H1 (cell line): ENCODE measurements at regions not wholly inside any gene's neighbourhood (a gene's known extent, or its start where the extent isn't known, plus 50 kb on each side); places are given as distances from the start of the nearest gene placed in this dataset.
"Not testable (repeated sequence)": the region's sequence is repeated elsewhere in the genome, so short reads cannot be mapped to it uniquely, and the experiment has no call there.

Source experiments
- CTCF ChIA-PET: fragments of 300-600 bp; sonication (Branson Sonifier 250); formaldehyde crosslinking; loops from one replicate; lab custom pipeline; 2021; ENCODE audit not compliant: partially characterized antibody; lab: Charles Lee
- POLR2A ChIA-PET: fragments of 300-600 bp; sonication (Branson Sonifier 250); formaldehyde crosslinking; loops from one replicate; lab custom pipeline; 2021; ENCODE audit warnings: inconsistent platforms; ENCODE audit not compliant: partially characterized antibody; lab: Charles Lee
- DNase-seq, 2 experiments: peaks; one replicate each; pipeline versions ENCODE4 v3.0.0 to v3.0.0-alpha.2; 2010 to 2022; ENCODE audit warnings: low spot score in 2 of 2, low read depth in 1 of 2, mixed read lengths in 1 of 2
- FAIRE-seq: peaks from 2 replicates; lab custom pipeline; 2011; peaks lifted over from hg19 to GRCh38; lab: Jason Lieb, UNC
- H2AFZ ChIP-seq: 2 replicates; pipeline ENCODE4 v1.8.1; 2012; ENCODE audit warnings: low read length, inconsistent platforms
- H2AK5ac ChIP-seq: 2 replicates; pipeline ENCODE4 v1.6.1; 2013; ENCODE audit warnings: low read depth, low read length
- H2BK120ac ChIP-seq: replicated peaks from 2 replicates; pipeline ENCODE3; 2013; ENCODE audit warnings: low read depth, low read length, inconsistent platforms
- H2BK12ac ChIP-seq: 2 replicates; pipeline ENCODE4 v1.6.1; 2013; ENCODE audit warnings: low read depth, low read length
- H2BK15ac ChIP-seq: 2 replicates; pipeline ENCODE4 v1.6.1; 2013; ENCODE audit warnings: low read length
- H2BK20ac ChIP-seq: 2 replicates; pipeline ENCODE4 v1.6.1; 2013; ENCODE audit warnings: low read length
- H2BK5ac ChIP-seq: 2 replicates; pipeline ENCODE4 v1.6.1; 2013; ENCODE audit warnings: low read depth, low read length
- H3K14ac ChIP-seq: 2 replicates; pipeline ENCODE4 v1.6.1; 2013; ENCODE audit warnings: inconsistent platforms; ENCODE audit not compliant: insufficient read length
- H3K18ac ChIP-seq: 2 replicates; pipeline ENCODE4 v1.6.1; 2013; ENCODE audit warnings: low read length; ENCODE audit errors: extremely low read depth
- H3K23ac ChIP-seq: 2 replicates; pipeline ENCODE4 v1.6.1; 2013; ENCODE audit warnings: inconsistent platforms; ENCODE audit not compliant: insufficient read length
- H3K23me2 ChIP-seq: 2 replicates; pipeline ENCODE4 v1.6.1; 2013; ENCODE audit warnings: low read depth, low read length
- H3K27ac ChIP-seq: 2 replicates; pipeline ENCODE4 v1.6.1; 2011; ENCODE audit warnings: low read depth, low read length, inconsistent platforms
- H3K27me3 ChIP-seq, 4 experiments: replicated peaks in 1 of 4; 1 replicate in 1 of 4; 2 replicates in 3 of 4; pipeline versions ENCODE4 v1.6.1 to v1.8.1; 2011 to 2013; ENCODE audit warnings: low read length in 3 of 4, mild to moderate bottlenecking in 3 of 4, inconsistent platforms in 2 of 4, mixed read lengths in 2 of 4, moderate library complexity in 1 of 4; ENCODE audit not compliant: control insufficient read depth in 3 of 4, insufficient read depth in 3 of 4; ENCODE audit errors: extremely low read depth in 1 of 4
- H3K36me3 ChIP-seq, 4 experiments: 2 replicates each; pipeline versions ENCODE4 v1.6.1 to v1.8.1; 2011 to 2013; ENCODE audit warnings: mild to moderate bottlenecking in 4 of 4, low read length in 3 of 4, moderate library complexity in 2 of 4, control low read depth in 1 of 4, inconsistent platforms in 1 of 4; ENCODE audit not compliant: insufficient read depth in 4 of 4, control insufficient read depth in 2 of 4
- H3K4ac ChIP-seq: replicated peaks from 2 replicates; pipeline ENCODE3; 2013; ENCODE audit warnings: low read length, low read depth, mixed read lengths, inconsistent platforms; ENCODE audit not compliant: insufficient read length
- H3K4me1 ChIP-seq, 4 experiments: replicated peaks in 1 of 4; 1 replicate in 1 of 4; 2 replicates in 3 of 4; pipeline versions ENCODE4 v1.6.1 to v1.8.1; 2011 to 2013; ENCODE audit warnings: low read length in 3 of 4, inconsistent platforms in 2 of 4, mixed read lengths in 1 of 4; ENCODE audit not compliant: insufficient read depth in 4 of 4, control insufficient read depth in 3 of 4
- H3K4me2 ChIP-seq, 2 experiments: 2 replicates each; pipeline versions ENCODE4 v1.6.1 to v1.8.1; 2011 to 2013; ENCODE audit warnings: low read depth in 2 of 2, low read length in 2 of 2, control low read depth in 1 of 2, inconsistent platforms in 1 of 2, mild to moderate bottlenecking in 1 of 2; ENCODE audit not compliant: insufficient read depth in 1 of 2
- H3K4me3 ChIP-seq, 4 experiments: fragments of 200-600, 300-600 bp in 1 of 4; sonication (generic), shearing (Covaris generic), sonication (Bioruptor Twin) in 1 of 4; 2 replicates each; pipeline versions ENCODE4 v1.5.1 to v1.8.1; 2011 to 2016; ENCODE audit warnings: low read length in 4 of 4, low read depth in 3 of 4, control low read depth in 2 of 4, inconsistent platforms in 2 of 4, mild to moderate bottlenecking in 2 of 4, mixed read lengths in 1 of 4, moderate library complexity in 1 of 4; ENCODE audit not compliant: insufficient read depth in 2 of 4; ENCODE audit errors: extremely low read depth in 1 of 4
- H3K56ac ChIP-seq: replicated peaks from 2 replicates; pipeline ENCODE3; 2013; ENCODE audit warnings: low read depth, mild to moderate bottlenecking, mixed read lengths, low read length, inconsistent platforms; ENCODE audit not compliant: insufficient read length
- H3K79me1 ChIP-seq: 2 replicates; pipeline ENCODE4 v1.6.1; 2013; ENCODE audit warnings: low read depth, low read length, control low read depth
- H3K79me2 ChIP-seq, 2 experiments: 2 replicates each; pipeline versions ENCODE4 v1.6.1 to v1.8.1; 2012 to 2013; ENCODE audit warnings: low read length in 2 of 2, mild to moderate bottlenecking in 2 of 2, inconsistent platforms in 1 of 2; ENCODE audit not compliant: insufficient read depth in 2 of 2, control insufficient read depth in 1 of 2
- H3K9ac ChIP-seq, 4 experiments: replicated peaks in 1 of 4; 1 replicate in 1 of 4; 2 replicates in 3 of 4; pipeline versions ENCODE4 v1.6.1 to v1.8.1; 2011 to 2013; ENCODE audit warnings: low read depth in 3 of 4, low read length in 3 of 4, control low read depth in 2 of 4, mild to moderate bottlenecking in 2 of 4, moderate library complexity in 2 of 4, inconsistent platforms in 1 of 4; ENCODE audit errors: extremely low read depth in 1 of 4
- H3K9me3 ChIP-seq, 2 experiments: 2 replicates each; pipeline versions ENCODE4 v1.6.1 to v1.8.1; 2012 to 2013; ENCODE audit warnings: mild to moderate bottlenecking in 2 of 2, moderate library complexity in 2 of 2, control low read depth in 1 of 2, inconsistent platforms in 1 of 2, low read depth in 1 of 2, low read length in 1 of 2, mixed read lengths in 1 of 2; ENCODE audit not compliant: insufficient read depth in 2 of 2
- H4K20me1 ChIP-seq, 2 experiments: replicated peaks in 1 of 2; 2 replicates each; pipeline versions ENCODE3 to v1.8.1; 2011 to 2013; ENCODE audit warnings: inconsistent platforms in 2 of 2, low read length in 2 of 2, mild to moderate bottlenecking in 1 of 2; ENCODE audit not compliant: insufficient read depth in 2 of 2, control insufficient read depth in 1 of 2
- H4K5ac ChIP-seq: 2 replicates; pipeline ENCODE4 v1.6.1; 2013; ENCODE audit warnings: low read length, low read depth, mixed read lengths, inconsistent platforms; ENCODE audit not compliant: insufficient read length
- H4K8ac ChIP-seq: 2 replicates; pipeline ENCODE4 v1.8.0; 2013; ENCODE audit warnings: mild to moderate bottlenecking, moderate library complexity, low read length, inconsistent platforms; ENCODE audit not compliant: insufficient read depth; ENCODE audit errors: extremely low read depth
- H4K91ac ChIP-seq: replicated peaks from 2 replicates; pipeline ENCODE3; 2013; ENCODE audit warnings: low read length, mixed read lengths, inconsistent platforms; ENCODE audit not compliant: insufficient read length
- WGBS, 2 experiments: shearing (Covaris generic) in 1 of 2; methylation state at CpG; one replicate each; pipeline versions ENCODE4 v1.1.6 to v1.1.7; 2013 to 2015; ENCODE audit warnings: low lambda C conversion rate in 2 of 2, mixed read lengths in 2 of 2, inconsistent platforms in 1 of 2, low coverage in 1 of 2, missing lambda C conversion rate in 1 of 2; ENCODE audit not compliant: insufficient replicate concordance in 2 of 2, insufficient coverage in 1 of 2, insufficient read length in 1 of 2; ENCODE audit errors: extremely low coverage in 1 of 2, missing lambda C conversion rate in 1 of 2; 5-methylcytosine and 5-hydroxymethylcytosine counted together

GRCh38 chr14:89468030-89468429, 51.0 kb upstream of the FOXN3 start:
- H3K79me1 ChIP-seq, H3K27me3 ChIP-seq, H3K4me3 ChIP-seq, H4K20me1 ChIP-seq, H3K4ac ChIP-seq, FAIRE-seq, H3K14ac ChIP-seq, H3K9ac ChIP-seq, H3K9me3 ChIP-seq, H4K91ac ChIP-seq, H2BK120ac ChIP-seq, H3K23me2 ChIP-seq, H3K36me3 ChIP-seq, H2BK12ac ChIP-seq, H3K23ac ChIP-seq, H2BK20ac ChIP-seq, H2AK5ac ChIP-seq, H2BK15ac ChIP-seq, H4K5ac ChIP-seq, H2AFZ ChIP-seq, H3K18ac ChIP-seq, DNase-seq, POLR2A ChIA-PET, H2BK5ac ChIP-seq, H3K27ac ChIP-seq, H3K56ac ChIP-seq, H3K4me1 ChIP-seq, H3K4me2 ChIP-seq, H4K8ac ChIP-seq: not testable (repeated sequence)
- CTCF ChIA-PET: interaction anchor here (0.6 to 1.6 kb wide), 8 partner anchors 9 to 526 kb away, joined by 3 to 8 read pairs (median 4); no protein-coding TSS in a partner anchor
- 95% methylated on average over 6 of the region's 6 CpGs; no CpG with 5 or more reads in 1 of the 2 experiments for WGBS, 2 experiments
- H3K79me2 ChIP-seq: peaks cover 0 to 21% of the 10 kb centered on the region in 2 experiments; a peak in 2 of 4 replicates
